ENCODE measurements at regions not wholly inside any gene's neighbourhood (a gene's known extent, or its start where the extent isn't known, plus 50 kb on each side); places are given as distances from the start of the nearest gene placed in this dataset.

- TF ChIP-seq CTCF (IDR thresholded peaks at IDR 0.05 in 8 of 11, conservative IDR thresholded peaks at IDR 0.05 in 3 of 11) = no peak
- no peak for TF ChIP-seq POLR2A (IDR thresholded peaks at IDR 0.05)
- no peak for TF ChIP-seq POLR2AphosphoS5 (IDR thresholded peaks at IDR 0.05)
Measured at GRCh38 chr5:89724379-89725095, 685.0 kb downstream of the CETN3 start.

Measured in spleen (tissue), 7 donors.